ENCODE measurements at regions not wholly inside any gene's neighbourhood (a gene's known extent, or its start where the extent isn't known, plus 50 kb on each side); places are given as distances from the start of the nearest gene placed in this dataset.
"Not testable (repeated sequence)": the region's sequence is repeated elsewhere in the genome, so short reads cannot be mapped to it uniquely, and the experiment has no call there.

DNA sequence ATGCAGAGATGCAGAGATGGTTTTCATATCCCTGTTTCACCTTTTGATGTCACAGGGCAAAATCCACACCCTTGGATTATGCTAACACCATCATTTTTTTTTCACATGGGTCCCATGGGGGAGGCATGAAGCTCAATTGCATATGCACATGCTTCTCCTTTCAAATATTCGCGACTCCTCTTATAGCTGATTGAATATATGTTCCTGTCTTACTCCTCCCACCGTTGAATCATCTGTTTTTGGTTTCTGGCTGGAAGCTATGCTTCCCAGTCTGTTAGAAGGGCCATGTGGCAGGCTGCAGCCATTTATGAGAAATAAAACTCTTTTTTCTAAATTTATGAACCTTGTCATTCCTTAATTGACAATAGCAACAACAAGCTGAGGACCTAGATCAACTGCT, 877.9 kb upstream of the CDH18 start:
- no CpG with 5 or more reads among the region's 3 CpGs for WGBS (ENCODE audit: insufficient coverage)
- H3K27ac Mint-ChIP-seq; H3K4me1 ChIP-seq (ENCODE audit: control insufficient read depth, insufficient read depth, low read length); H3K9me3 Mint-ChIP-seq; H3K27ac ChIP-seq (ENCODE audit: low read length); H3K36me3 Mint-ChIP-seq; intact Hi-C loops (cut with micrococcal nuclease); DNase-seq; H3K9me3 ChIP-seq (ENCODE audit: control insufficient read depth, insufficient read depth, low read length); ATAC-seq; H3K36me3 ChIP-seq (ENCODE audit: control insufficient read depth, insufficient read depth, low read length); H3K4me1 Mint-ChIP-seq; H3K27me3 ChIP-seq (ENCODE audit: control insufficient read depth, insufficient read depth, low read length); H3K4me3 Mint-ChIP-seq; H3K4me3 ChIP-seq (ENCODE audit: low read length); H3K27me3 Mint-ChIP-seq (ENCODE audit: low read depth in 2 of 2): not testable (repeated sequence)

DNA sequence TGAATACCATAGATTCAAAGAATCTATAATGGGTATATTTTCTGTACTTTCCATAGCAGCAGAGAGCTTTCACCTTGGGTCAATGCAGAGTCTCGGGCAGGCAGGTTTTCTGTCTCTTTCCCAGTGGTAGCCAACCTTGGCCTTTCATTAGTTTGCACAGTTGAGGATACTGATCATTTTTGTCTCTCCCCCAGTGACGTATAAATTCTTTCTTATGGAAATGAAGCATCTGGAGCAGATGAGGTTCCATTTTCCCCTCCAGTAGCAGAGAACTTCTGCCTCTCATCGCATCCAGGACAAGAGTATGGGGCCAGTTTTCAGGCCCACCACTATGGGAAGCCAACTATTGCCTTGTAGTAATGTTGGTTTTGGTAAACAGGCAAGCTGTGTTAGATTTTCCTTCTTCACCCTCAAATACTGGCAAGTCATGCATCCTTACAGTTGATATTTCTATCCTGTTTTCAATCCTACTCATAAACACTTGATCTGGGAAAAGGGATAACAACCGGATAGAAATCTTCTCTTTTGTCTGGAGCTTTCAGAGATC, 845.2 kb upstream of the CDH18 start:
- 77% methylated on average over 4 of the region's 4 CpGs for WGBS (ENCODE audit: insufficient coverage)
- Histone ChIP-seq H3K9me3 (ENCODE audit: control insufficient read depth, insufficient read depth, low read length) (peaks cover 7% of the 10 kb centered on the region), H3K27me3 (ENCODE audit: control insufficient read depth, insufficient read depth, low read length) (no peaks in the 10 kb centered on the region), H3K36me3 (ENCODE audit: control insufficient read depth, insufficient read depth, low read length) (no peaks in the 10 kb centered on the region), H3K27ac (ENCODE audit: low read length) (no peak overlapping the region), H3K4me3 (ENCODE audit: low read length) (no peak overlapping the region), H3K4me1 (ENCODE audit: control insufficient read depth, insufficient read depth, low read length) (no peaks in the 10 kb centered on the region)
- no peaks in the 10 kb centered on the region for H3K36me3 Mint-ChIP-seq
- no peak for TF ChIP-seq CTCF (IDR thresholded peaks at IDR 0.05)
- DNase-seq = peak in 1 of 2 donors; percentile 2
- H3K4me3 Mint-ChIP-seq = no peak overlapping the region
- no peaks in the 10 kb centered on the region for H3K27me3 Mint-ChIP-seq (ENCODE audit: low read depth in 2 of 2)
- no peak for ATAC-seq
- intact Hi-C loops (cut with micrococcal nuclease) = no loop called here
- H3K27ac Mint-ChIP-seq = no peak overlapping the region
- H3K9me3 Mint-ChIP-seq = peaks cover 7 to 18% of the 10 kb centered on the region in 2 donors
- no peaks in the 10 kb centered on the region for H3K4me1 Mint-ChIP-seq

DNA sequence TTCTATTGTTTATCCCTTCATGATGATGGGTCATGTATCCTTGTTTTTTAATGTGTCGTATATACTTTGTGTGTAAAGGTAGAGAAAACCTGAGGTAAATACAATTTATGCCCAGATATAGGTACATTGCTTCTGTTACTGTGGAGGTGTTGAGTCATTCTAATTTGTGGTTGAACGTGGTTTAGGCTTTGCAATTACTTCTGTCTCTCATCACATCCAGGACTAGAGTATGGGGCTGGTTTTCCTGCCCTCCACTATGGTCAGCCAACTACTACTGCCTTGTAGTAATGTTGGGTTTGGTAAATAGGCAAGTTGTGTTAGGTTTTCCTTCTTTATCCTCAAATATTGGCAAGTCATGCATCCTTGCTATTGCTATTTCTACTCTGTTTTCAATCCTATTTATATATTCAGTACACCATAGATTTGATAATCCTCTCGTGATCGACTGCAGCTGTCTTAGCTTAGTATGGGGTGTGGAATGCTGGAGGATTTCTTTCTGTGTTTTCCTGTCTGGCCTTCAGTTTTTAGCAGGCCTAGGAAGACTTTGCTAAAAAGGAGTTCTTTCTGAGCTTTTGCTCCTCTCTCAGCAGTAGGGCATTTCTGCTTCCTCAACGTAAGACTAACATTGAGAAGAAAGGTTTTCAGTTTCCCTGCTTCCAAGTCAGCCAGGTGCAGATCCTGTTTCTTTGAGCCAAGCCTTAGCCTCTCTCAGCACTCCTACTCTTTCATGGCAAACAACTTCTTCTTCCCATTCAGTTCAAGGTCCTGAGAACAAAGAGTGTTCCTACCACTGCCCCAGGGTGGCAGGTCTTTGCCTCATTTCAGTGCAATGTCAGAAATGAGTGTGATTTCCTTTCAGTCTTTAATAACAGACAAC, 844.4 kb upstream of the CDH18 start:
- no peaks in the 10 kb centered on the region for H3K4me1 Mint-ChIP-seq
- ATAC-seq (no peak), DNase-seq (peak in 1 of 2 donors; percentile 1)
- intact Hi-C loops (cut with micrococcal nuclease) = no loop called here
- H3K27me3 Mint-ChIP-seq (ENCODE audit: low read depth in 2 of 2) = no peaks in the 10 kb centered on the region
- peaks cover 7% of the 10 kb centered on the region for H3K9me3 ChIP-seq (ENCODE audit: control insufficient read depth, insufficient read depth, low read length)
- no peak overlapping the region for H3K4me3 ChIP-seq (ENCODE audit: low read length)
- H3K36me3 ChIP-seq (ENCODE audit: control insufficient read depth, insufficient read depth, low read length) = no peaks in the 10 kb centered on the region
- no peak for TF ChIP-seq CTCF (IDR thresholded peaks at IDR 0.05)
- no peaks in the 10 kb centered on the region for H3K27me3 ChIP-seq (ENCODE audit: control insufficient read depth, insufficient read depth, low read length)
- H3K9me3 Mint-ChIP-seq = peaks cover 7 to 18% of the 10 kb centered on the region in 2 donors
- no peaks in the 10 kb centered on the region for H3K4me1 ChIP-seq (ENCODE audit: control insufficient read depth, insufficient read depth, low read length)
- H3K27ac Mint-ChIP-seq = no peak overlapping the region
- H3K36me3 Mint-ChIP-seq = no peaks in the 10 kb centered on the region
- no peak overlapping the region for H3K27ac ChIP-seq (ENCODE audit: low read length)
- WGBS (ENCODE audit: insufficient coverage) = 96% methylated on average over 3 of the region's 5 CpGs
- no peak overlapping the region for H3K4me3 Mint-ChIP-seq

DNA sequence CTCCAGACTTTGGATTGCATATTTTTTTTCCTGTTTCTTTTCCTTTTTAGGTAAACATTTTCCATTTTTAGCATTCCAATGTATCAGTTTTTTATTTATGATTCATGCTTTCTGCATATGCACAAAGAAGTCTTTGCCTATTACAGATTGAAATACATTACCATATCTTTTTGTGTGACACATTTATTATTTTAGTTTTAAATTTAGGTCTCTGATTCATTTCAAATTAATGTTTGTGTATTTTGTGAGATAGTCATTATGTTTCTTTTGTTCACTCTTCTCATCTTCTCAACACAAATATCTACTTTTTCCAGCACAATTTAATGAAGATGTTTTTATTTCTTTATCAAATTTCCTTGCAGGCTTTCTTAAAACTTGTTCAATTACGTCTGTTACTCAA, 838.0 kb upstream of the CDH18 start:
- H3K27ac ChIP-seq (ENCODE audit: low read length); H3K36me3 ChIP-seq (ENCODE audit: control insufficient read depth, insufficient read depth, low read length); H3K4me3 ChIP-seq (ENCODE audit: low read length); ATAC-seq; H3K9me3 Mint-ChIP-seq; DNase-seq; H3K4me1 Mint-ChIP-seq; H3K36me3 Mint-ChIP-seq; H3K9me3 ChIP-seq (ENCODE audit: control insufficient read depth, insufficient read depth, low read length); H3K4me1 ChIP-seq (ENCODE audit: control insufficient read depth, insufficient read depth, low read length); H3K27me3 ChIP-seq (ENCODE audit: control insufficient read depth, insufficient read depth, low read length); H3K4me3 Mint-ChIP-seq; intact Hi-C loops (cut with micrococcal nuclease); H3K27me3 Mint-ChIP-seq (ENCODE audit: low read depth in 2 of 2); H3K27ac Mint-ChIP-seq: not testable (repeated sequence)
- no CpG with 5 or more reads among the region's 1 CpG for WGBS (ENCODE audit: insufficient coverage)

GRCh38 chr5:20797216-20797615, 809.2 kb upstream of the CDH18 start:
- intact Hi-C loops (cut with micrococcal nuclease); H3K27ac ChIP-seq (ENCODE audit: low read length); H3K27me3 ChIP-seq (ENCODE audit: control insufficient read depth, insufficient read depth, low read length); H3K9me3 ChIP-seq (ENCODE audit: control insufficient read depth, insufficient read depth, low read length); H3K27me3 Mint-ChIP-seq (ENCODE audit: low read depth in 2 of 2); H3K4me1 ChIP-seq (ENCODE audit: control insufficient read depth, insufficient read depth, low read length); H3K4me1 Mint-ChIP-seq; H3K4me3 ChIP-seq (ENCODE audit: low read length); H3K36me3 ChIP-seq (ENCODE audit: control insufficient read depth, insufficient read depth, low read length); ATAC-seq; H3K4me3 Mint-ChIP-seq; H3K9me3 Mint-ChIP-seq; DNase-seq; H3K27ac Mint-ChIP-seq; H3K36me3 Mint-ChIP-seq: not testable (repeated sequence)
- 80% methylated on average over 1 of the region's 1 CpG for WGBS (ENCODE audit: insufficient coverage)

DNA sequence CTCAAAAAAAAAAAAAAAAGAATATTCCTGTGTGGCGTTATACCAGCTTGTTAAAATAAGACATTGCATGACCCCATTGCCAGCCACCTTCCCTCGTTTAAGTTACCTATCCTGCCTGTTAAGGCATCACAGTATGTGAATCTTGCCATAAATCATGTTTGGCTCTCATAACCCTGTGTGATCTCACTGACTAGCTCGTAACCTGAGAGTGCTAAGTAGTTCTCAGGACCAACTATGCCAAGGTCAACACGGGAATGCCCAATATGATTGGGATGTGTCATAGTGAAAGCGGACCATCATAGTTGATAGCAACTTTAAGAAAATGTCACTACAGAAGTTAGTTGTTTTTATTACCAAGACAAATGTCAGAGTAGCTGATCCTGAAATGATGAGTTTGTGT, 796.8 kb upstream of the CDH18 start:
- H3K27me3 ChIP-seq (ENCODE audit: control insufficient read depth, insufficient read depth, low read length); H3K4me3 ChIP-seq (ENCODE audit: low read length); H3K36me3 Mint-ChIP-seq; H3K27me3 Mint-ChIP-seq (ENCODE audit: low read depth in 2 of 2); H3K4me1 Mint-ChIP-seq; H3K9me3 ChIP-seq (ENCODE audit: control insufficient read depth, insufficient read depth, low read length); H3K36me3 ChIP-seq (ENCODE audit: control insufficient read depth, insufficient read depth, low read length); H3K4me1 ChIP-seq (ENCODE audit: control insufficient read depth, insufficient read depth, low read length); intact Hi-C loops (cut with micrococcal nuclease); H3K27ac Mint-ChIP-seq; H3K27ac ChIP-seq (ENCODE audit: low read length); H3K4me3 Mint-ChIP-seq; DNase-seq; ATAC-seq: not testable (repeated sequence)
- no CpG with 5 or more reads among the region's 5 CpGs for WGBS (ENCODE audit: insufficient coverage)
- peaks cover 2 to 19% of the 10 kb centered on the region in 2 donors for H3K9me3 Mint-ChIP-seq

All from natural killer cell (primary cell).